ENCODE measurements at regions not wholly inside any gene's neighbourhood (a gene's known extent, or its start where the extent isn't known, plus 50 kb on each side); places are given as distances from the start of the nearest gene placed in this dataset.
A peak's percentile ranks its signal among the peaks of the same experiment; 100 is the strongest.

DNA sequence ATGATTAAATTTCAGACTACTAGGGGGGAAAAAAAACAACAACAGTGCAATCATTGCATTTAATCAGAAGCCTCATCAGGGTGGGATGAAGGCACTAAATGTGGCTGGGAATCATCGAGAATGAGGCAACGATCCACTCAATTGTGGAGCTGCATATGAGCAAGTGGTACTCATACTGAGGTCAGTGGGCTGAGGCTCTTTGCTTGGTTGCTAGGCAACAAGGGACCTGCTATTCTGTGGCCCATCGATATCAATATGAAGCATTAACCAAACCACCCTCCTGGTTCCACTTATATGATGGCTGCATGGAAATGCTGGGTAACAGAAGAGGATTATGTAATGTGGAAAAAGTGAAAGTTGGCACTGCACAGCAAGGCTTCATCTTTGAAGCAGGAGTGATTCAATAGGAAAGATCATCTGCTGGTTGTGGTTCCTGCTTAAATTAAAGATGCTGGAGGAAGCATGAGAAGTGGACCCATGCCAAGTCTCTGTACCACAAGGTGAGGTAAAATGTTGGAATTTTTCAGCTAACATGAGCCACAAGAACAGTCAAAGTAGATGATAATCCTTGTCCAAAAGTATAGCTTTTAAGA is 159.8 kb upstream of the HMHB1 start:
- H4K20me1 ChIP-seq (ENCODE audit: insufficient read depth, low read length, poor library complexity, severe bottlenecking): no peaks in the 10 kb centered on the region
- H3K9me3 ChIP-seq (ENCODE audit: insufficient read depth, low read depth, low read length): no peaks in the 10 kb centered on the region
- TF ChIP-seq EZH2phosphoT487 (IDR thresholded peaks at IDR 0.05; ENCODE audit: borderline replicate concordance): no peak
- TF ChIP-seq, protein P1, sequence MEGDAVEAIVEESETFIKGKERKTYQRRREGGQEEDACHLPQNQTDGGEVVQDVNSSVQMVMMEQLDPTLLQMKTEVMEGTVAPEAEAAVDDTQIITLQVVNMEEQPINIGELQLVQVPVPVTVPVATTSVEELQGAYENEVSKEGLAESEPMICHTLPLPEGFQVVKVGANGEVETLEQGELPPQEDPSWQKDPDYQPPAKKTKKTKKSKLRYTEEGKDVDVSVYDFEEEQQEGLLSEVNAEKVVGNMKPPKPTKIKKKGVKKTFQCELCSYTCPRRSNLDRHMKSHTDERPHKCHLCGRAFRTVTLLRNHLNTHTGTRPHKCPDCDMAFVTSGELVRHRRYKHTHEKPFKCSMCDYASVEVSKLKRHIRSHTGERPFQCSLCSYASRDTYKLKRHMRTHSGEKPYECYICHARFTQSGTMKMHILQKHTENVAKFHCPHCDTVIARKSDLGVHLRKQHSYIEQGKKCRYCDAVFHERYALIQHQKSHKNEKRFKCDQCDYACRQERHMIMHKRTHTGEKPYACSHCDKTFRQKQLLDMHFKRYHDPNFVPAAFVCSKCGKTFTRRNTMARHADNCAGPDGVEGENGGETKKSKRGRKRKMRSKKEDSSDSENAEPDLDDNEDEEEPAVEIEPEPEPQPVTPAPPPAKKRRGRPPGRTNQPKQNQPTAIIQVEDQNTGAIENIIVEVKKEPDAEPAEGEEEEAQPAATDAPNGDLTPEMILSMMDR (conservative IDR thresholded peaks at IDR 0.05; ENCODE audit: low read length): no peak
- no peak overlapping the region for H2AFZ ChIP-seq (ENCODE audit: low read length)
- no peaks in the 10 kb centered on the region for H3K36me3 ChIP-seq (ENCODE audit: insufficient read depth, low read length)
- no peaks in the 10 kb centered on the region for H3F3A ChIP-seq (ENCODE audit: low read depth)
- no peak overlapping the region for H3K4me2 ChIP-seq (ENCODE audit: low read depth, low read length, poor library complexity, severe bottlenecking)
- no peaks in the 10 kb centered on the region for H3K4me1 ChIP-seq (ENCODE audit: insufficient read depth, low read length, poor library complexity, severe bottlenecking)
- H3K27me3 ChIP-seq (ENCODE audit: insufficient read depth, low read length, poor library complexity, severe bottlenecking): no peaks in the 10 kb centered on the region
- no peaks in the 10 kb centered on the region for H3K9me2 ChIP-seq (replicated peaks; ENCODE audit: low read depth, low read length)
- H3K4me3 ChIP-seq (ENCODE audit: low read length, poor library complexity, severe bottlenecking): no peak overlapping the region
- H3K9ac ChIP-seq (ENCODE audit: low read depth, low read length, poor library complexity, severe bottlenecking): no peak overlapping the region
- H3K79me2 ChIP-seq (ENCODE audit: insufficient read depth, low read length): no peaks in the 10 kb centered on the region

- no peak overlapping the region for H3K4me2 ChIP-seq (ENCODE audit: low read depth, low read length, poor library complexity, severe bottlenecking)
Measured at GRCh38 chr5:143649937-143650621, 161.9 kb upstream of the HMHB1 start.

GRCh38 chr5:143648696-143649095 is 163.3 kb upstream of the HMHB1 start:
- H3K4me2 ChIP-seq (ENCODE audit: low read depth, low read length, poor library complexity, severe bottlenecking): no peak overlapping the region
- H3K9me3 ChIP-seq (ENCODE audit: insufficient read depth, low read depth, low read length): no peaks in the 10 kb centered on the region
- TF ChIP-seq, protein P1 (conservative IDR thresholded peaks at IDR 0.05; ENCODE audit: low read length): peak; percentile 70
- no peak for TF ChIP-seq EZH2phosphoT487 (IDR thresholded peaks at IDR 0.05; ENCODE audit: borderline replicate concordance)
- no peaks in the 10 kb centered on the region for H3K9me2 ChIP-seq (replicated peaks; ENCODE audit: low read depth, low read length)
- H4K20me1 ChIP-seq (ENCODE audit: insufficient read depth, low read length, poor library complexity, severe bottlenecking): no peaks in the 10 kb centered on the region
- H3K79me2 ChIP-seq (ENCODE audit: insufficient read depth, low read length): no peaks in the 10 kb centered on the region
- H3K27me3 ChIP-seq (ENCODE audit: insufficient read depth, low read length, poor library complexity, severe bottlenecking): no peaks in the 10 kb centered on the region
- H3K4me3 ChIP-seq (ENCODE audit: low read length, poor library complexity, severe bottlenecking): no peak overlapping the region
- H3K4me1 ChIP-seq (ENCODE audit: insufficient read depth, low read length, poor library complexity, severe bottlenecking): no peaks in the 10 kb centered on the region
- H3K9ac ChIP-seq (ENCODE audit: low read depth, low read length, poor library complexity, severe bottlenecking): no peak overlapping the region
- H3F3A ChIP-seq (ENCODE audit: low read depth): no peaks in the 10 kb centered on the region
- no peak overlapping the region for H2AFZ ChIP-seq (ENCODE audit: low read length)
- H3K36me3 ChIP-seq (ENCODE audit: insufficient read depth, low read length): no peaks in the 10 kb centered on the region

More at GRCh38 chr5:143649937-143650621, 161.9 kb upstream of the HMHB1 start:
- H2AFZ ChIP-seq (ENCODE audit: low read length): no peak overlapping the region
- H3K9me2 ChIP-seq (replicated peaks; ENCODE audit: low read depth, low read length): no peaks in the 10 kb centered on the region
- no peaks in the 10 kb centered on the region for H3K36me3 ChIP-seq (ENCODE audit: insufficient read depth, low read length)
- H3K9me3 ChIP-seq (ENCODE audit: insufficient read depth, low read depth, low read length): no peaks in the 10 kb centered on the region
- H3K27me3 ChIP-seq (ENCODE audit: insufficient read depth, low read length, poor library complexity, severe bottlenecking): no peaks in the 10 kb centered on the region
- TF ChIP-seq, protein P1 (conservative IDR thresholded peaks at IDR 0.05; ENCODE audit: low read length): no peak
- TF ChIP-seq EZH2phosphoT487 (IDR thresholded peaks at IDR 0.05; ENCODE audit: borderline replicate concordance): no peak
- H3K4me3 ChIP-seq (ENCODE audit: low read length, poor library complexity, severe bottlenecking): no peak overlapping the region
- H4K20me1 ChIP-seq (ENCODE audit: insufficient read depth, low read length, poor library complexity, severe bottlenecking): no peaks in the 10 kb centered on the region
- H3K9ac ChIP-seq (ENCODE audit: low read depth, low read length, poor library complexity, severe bottlenecking): no peak overlapping the region
- no peaks in the 10 kb centered on the region for H3K4me1 ChIP-seq (ENCODE audit: insufficient read depth, low read length, poor library complexity, severe bottlenecking)
- H3K79me2 ChIP-seq (ENCODE audit: insufficient read depth, low read length): no peaks in the 10 kb centered on the region
- H3F3A ChIP-seq (ENCODE audit: low read depth): no peaks in the 10 kb centered on the region
